Epithelial cell of esophagus (primary cell): ENCODE measurements at regions not wholly inside any gene's neighbourhood (a gene's known extent, or its start where the extent isn't known, plus 50 kb on each side); places are given as distances from the start of the nearest gene placed in this dataset.

Experiments
- DNase-seq: peaks from one replicate; pipeline ENCODE4 v3.0.0; 2010; ENCODE audit warnings: low read depth
- H3K4me3 ChIP-seq: 2 replicates; pipeline ENCODE4 v1.5.1; 2011; ENCODE audit warnings: mild to moderate bottlenecking, low read length, control low read depth
- TF ChIP-seq, protein P1 (sequence below): IDR thresholded peaks from 2 replicates; pipeline ENCODE4 v1.5.1; 2011; ENCODE audit warnings: low read depth, mild to moderate bottlenecking, low read length, control low read depth, inconsistent platforms; ENCODE audit not compliant: insufficient read depth; ENCODE audit errors: missing control alignments

DNA sequence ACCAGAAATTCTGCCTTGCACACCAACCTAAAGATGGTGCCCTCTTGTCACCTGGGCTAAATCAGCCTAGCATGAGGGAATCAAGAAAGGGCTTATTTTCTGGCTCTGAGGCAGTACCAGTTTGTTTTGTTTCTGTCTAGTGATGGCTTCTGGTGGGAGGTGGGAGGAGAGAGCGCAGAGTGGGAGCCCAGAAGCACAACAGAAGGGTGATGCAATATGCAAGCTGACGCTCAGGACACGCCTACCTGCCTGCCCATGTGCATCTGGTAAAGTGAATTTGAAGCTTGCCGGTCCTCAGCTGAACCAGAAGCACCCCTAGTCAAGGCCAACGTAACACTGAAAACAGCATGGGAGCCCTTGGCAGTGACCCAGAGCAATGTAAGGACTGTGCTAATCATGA lies 138.4 kb upstream of the TIAM1 start:
- H3K4me3 ChIP-seq = no peak overlapping the region
- DNase-seq = no peak
- TF ChIP-seq, protein P1, sequence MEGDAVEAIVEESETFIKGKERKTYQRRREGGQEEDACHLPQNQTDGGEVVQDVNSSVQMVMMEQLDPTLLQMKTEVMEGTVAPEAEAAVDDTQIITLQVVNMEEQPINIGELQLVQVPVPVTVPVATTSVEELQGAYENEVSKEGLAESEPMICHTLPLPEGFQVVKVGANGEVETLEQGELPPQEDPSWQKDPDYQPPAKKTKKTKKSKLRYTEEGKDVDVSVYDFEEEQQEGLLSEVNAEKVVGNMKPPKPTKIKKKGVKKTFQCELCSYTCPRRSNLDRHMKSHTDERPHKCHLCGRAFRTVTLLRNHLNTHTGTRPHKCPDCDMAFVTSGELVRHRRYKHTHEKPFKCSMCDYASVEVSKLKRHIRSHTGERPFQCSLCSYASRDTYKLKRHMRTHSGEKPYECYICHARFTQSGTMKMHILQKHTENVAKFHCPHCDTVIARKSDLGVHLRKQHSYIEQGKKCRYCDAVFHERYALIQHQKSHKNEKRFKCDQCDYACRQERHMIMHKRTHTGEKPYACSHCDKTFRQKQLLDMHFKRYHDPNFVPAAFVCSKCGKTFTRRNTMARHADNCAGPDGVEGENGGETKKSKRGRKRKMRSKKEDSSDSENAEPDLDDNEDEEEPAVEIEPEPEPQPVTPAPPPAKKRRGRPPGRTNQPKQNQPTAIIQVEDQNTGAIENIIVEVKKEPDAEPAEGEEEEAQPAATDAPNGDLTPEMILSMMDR = no peak

DNA sequence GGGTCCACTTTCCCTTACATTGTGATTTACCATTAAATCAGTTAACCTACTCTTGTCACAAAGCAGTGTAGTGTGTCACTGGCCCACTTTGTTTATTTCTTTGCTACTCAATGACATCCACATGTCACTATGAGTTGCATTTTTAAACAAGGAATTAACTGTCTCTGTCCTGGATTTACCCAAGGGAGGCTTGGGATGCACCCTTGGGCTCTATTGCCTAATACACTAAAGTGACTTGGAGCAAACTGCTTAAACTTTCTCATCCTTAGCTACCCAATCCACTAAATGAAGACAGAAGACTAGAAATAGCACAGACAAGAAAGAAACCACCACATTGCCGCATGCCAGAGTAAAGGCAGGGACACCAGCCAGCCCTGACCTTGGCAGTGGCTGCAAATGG lies 136.2 kb upstream of the TIAM1 start:
- TF ChIP-seq, protein P1 = no peak
- no peak overlapping the region for H3K4me3 ChIP-seq

DNA sequence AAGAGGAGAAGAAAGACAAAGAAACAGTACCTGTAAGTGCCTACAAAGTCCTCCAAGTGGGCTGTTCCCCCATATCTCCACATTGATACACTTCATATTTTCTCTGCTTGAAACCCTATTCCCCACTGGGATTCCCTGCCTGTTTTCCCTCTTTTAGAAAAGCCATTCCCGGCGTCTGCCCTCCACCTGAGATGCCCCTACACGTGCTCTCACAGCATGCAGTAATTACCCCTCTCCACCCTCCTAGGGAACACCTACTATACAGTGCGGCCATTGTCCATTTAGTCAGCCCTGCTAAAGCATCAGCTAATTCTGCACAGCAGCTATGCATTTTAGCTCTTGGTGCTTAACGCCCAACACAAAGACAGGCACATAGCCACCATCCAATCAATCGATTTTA lies 135.7 kb upstream of the TIAM1 start:
- H3K4me3 ChIP-seq = no peak overlapping the region
- TF ChIP-seq, protein P1 = no peak
- DNase-seq = no peak

More for the DNA sequence above, 136.2 kb upstream of the TIAM1 start:
- no peak for DNase-seq

DNA sequence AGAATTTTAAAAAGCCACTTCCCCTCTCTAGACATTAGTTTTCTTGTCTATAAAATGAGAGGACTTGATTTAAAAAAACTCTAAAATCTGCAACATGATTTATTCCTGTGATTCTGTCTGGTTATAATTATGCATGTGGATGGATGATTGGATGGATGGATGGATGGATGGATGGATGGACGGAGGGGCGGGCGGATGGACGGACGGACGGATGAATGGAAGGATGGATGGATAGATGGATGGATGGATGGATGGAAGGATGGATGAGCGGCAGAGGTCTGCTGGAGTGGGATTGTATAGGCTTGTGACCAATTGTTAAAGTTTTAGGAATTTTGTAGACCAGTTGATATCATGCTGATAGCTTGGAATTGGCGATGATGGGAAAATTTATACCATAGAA lies 135.2 kb upstream of the TIAM1 start:
- H3K4me3 ChIP-seq = no peak overlapping the region
- no peak for DNase-seq
- TF ChIP-seq, protein P1 = no peak

DNA sequence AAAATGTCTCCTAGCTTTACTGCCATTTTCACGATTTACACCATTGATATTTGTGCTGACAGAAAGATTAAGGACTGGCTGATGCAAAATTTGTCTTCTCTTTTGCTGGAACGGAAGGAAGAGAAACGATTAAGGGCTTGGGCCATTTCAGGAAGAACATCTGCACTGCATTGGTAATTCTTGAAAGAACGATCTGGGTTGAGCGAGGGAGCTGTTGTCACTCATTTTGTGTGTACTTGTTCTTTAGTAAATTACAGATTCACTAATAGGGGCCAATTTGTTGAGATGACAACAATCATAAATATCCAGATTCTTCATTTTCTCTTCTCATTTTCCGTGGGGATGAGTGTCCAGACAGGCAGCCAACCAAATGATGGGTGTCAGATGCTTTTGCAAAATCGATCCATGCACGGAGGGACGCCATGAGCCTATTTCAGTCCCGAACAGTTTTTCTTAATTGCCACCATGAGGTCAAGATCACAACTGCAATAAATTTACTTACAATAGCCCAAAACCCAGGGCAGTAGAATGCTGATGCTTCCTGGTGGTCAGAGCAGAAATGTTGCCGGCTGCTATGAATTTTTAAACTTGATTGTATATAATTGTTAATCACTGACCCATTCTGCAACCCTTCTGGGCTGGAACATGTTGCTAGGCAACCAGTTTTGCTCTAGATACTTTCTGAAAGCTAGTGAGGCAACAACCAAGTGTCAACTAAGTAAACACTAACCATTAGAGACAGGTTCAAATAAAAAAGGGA lies 132.4 kb upstream of the TIAM1 start:
- no peak overlapping the region for H3K4me3 ChIP-seq
- TF ChIP-seq, protein P1 = no peak
- no peak for DNase-seq

DNA sequence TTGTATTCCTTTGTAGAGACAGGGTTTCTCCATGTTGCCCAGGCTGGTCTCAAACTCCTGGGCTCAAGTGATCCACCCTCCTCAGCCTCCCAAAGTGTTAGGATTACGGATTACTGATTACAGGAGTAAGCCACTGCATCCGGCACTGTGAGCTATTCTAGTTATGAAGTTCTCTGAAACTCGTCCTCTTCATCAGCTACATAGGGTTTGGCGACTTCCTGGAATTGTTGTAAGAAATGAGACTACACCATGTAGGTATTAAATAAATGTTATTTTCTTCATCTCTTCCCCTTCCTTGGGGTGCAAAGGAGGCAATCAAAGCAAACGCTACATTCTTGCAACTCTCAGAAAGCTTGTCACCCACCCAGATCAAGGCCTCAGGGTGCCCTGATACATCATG lies 131.2 kb upstream of the TIAM1 start:
- no peak overlapping the region for H3K4me3 ChIP-seq
- TF ChIP-seq, protein P1 = no peak
- no peak for DNase-seq
